GM23248 (cell line): ENCODE measurements at regions not wholly inside any gene's neighbourhood (a gene's known extent, or its start where the extent isn't known, plus 50 kb on each side); places are given as distances from the start of the nearest gene placed in this dataset.

Experiments used
- DNase-seq: peaks from one replicate; pipeline ENCODE4 v3.0.0-alpha.2; 2015
- H2AFZ ChIP-seq: fragments of 200-600 bp; sonication (generic); 2 replicates; pipeline ENCODE4 v1.6.1; 2016; ENCODE audit warnings: antibody characterized with exemption
- H3F3A ChIP-seq: fragments of 200-600 bp; sonication (generic); 2 replicates; pipeline ENCODE4 v1.6.1; 2016; ENCODE audit warnings: mild to moderate bottlenecking, antibody characterized with exemption, mixed run types; ENCODE audit not compliant: insufficient read depth
- H3K27ac ChIP-seq: fragments of 200-600 bp; sonication (generic); 2 replicates; pipeline ENCODE4 v1.5.1; 2016; ENCODE audit warnings: mild to moderate bottlenecking
- H3K27me3 ChIP-seq: fragments of 200-600 bp; sonication (generic); replicated peaks from 2 replicates; pipeline ENCODE4 v1.6.1; 2016; ENCODE audit warnings: mild to moderate bottlenecking; ENCODE audit not compliant: insufficient read depth
- H3K36me3 ChIP-seq: fragments of 200-600 bp; sonication (generic); 2 replicates; pipeline ENCODE4 v1.6.1; 2016; ENCODE audit warnings: low read depth, mild to moderate bottlenecking
- H3K4me1 ChIP-seq: fragments of 200-600 bp; sonication (generic); 2 replicates; pipeline ENCODE4 v1.6.1; 2016; ENCODE audit warnings: mild to moderate bottlenecking; ENCODE audit not compliant: insufficient read depth
- H3K4me2 ChIP-seq: fragments of 200-600 bp; sonication (generic); one replicate; pipeline ENCODE4 v1.6.1; 2016; ENCODE audit warnings: mild to moderate bottlenecking; ENCODE audit not compliant: unreplicated experiment
- H3K4me3 ChIP-seq: fragments of 200-600 bp; sonication (generic); 2 replicates; pipeline ENCODE4 v1.5.1; 2016; ENCODE audit warnings: mild to moderate bottlenecking
- H3K79me2 ChIP-seq: fragments of 200-600 bp; sonication (generic); 2 replicates; pipeline ENCODE4 v1.6.1; 2016; ENCODE audit warnings: mild to moderate bottlenecking; ENCODE audit not compliant: insufficient read depth
- H3K9ac ChIP-seq: fragments of 200-600 bp; sonication (generic); 2 replicates; pipeline ENCODE4 v1.6.1; 2016; ENCODE audit warnings: mild to moderate bottlenecking
- H3K9me2 ChIP-seq: fragments of 200-600 bp; sonication (generic); 2 replicates; pipeline ENCODE4 v1.6.1; 2016; ENCODE audit warnings: mixed run types, mild to moderate bottlenecking, moderate library complexity; ENCODE audit not compliant: insufficient read depth
- H3K9me3 ChIP-seq: fragments of 200-600 bp; sonication (generic); one replicate; pipeline ENCODE4 v1.6.1; 2017; ENCODE audit warnings: low read depth
- H4K20me1 ChIP-seq: fragments of 200-600 bp; sonication (generic); 2 replicates; pipeline ENCODE4 v1.6.0; 2016; ENCODE audit not compliant: insufficient read depth
- EZH2 ChIP-seq: fragments of 200-600 bp; sonication (generic); IDR thresholded peaks from 2 replicates; pipeline ENCODE4 v1.6.1; 2018; ENCODE audit warnings: antibody characterized with exemption, mild to moderate bottlenecking; ENCODE audit not compliant: insufficient read depth, poor library complexity, severe bottlenecking
- EZH2phosphoT487 ChIP-seq: fragments of 200-600 bp; sonication (generic); IDR thresholded peaks from 2 replicates; pipeline ENCODE4 v1.6.1; 2018; ENCODE audit warnings: antibody characterized with exemption, moderate library complexity, mild to moderate bottlenecking, low read depth; ENCODE audit not compliant: insufficient read depth
- WGBS, 2 experiments: methylation state at CpG; one replicate each; pipeline ENCODE4 v1.1.6; 2015 to 2017; ENCODE audit warnings: low lambda C conversion rate in 2 of 2, low coverage in 1 of 2; ENCODE audit errors: missing lambda C conversion rate in 2 of 2; 5-methylcytosine and 5-hydroxymethylcytosine counted together
- in situ Hi-C: fragments of 300-500 bp; cut with MboI; formaldehyde crosslinking; loops from 2 replicates; pipeline ENCODE4 v1.15.0; 2020

GRCh38 chr4:187919966-187920365 lies 75.6 kb upstream of the ZFP42 start:
- Histone ChIP-seq H3K27me3 (no peaks in the 10 kb centered on the region), H3K27ac (no peak overlapping the region), H3K9me2 (no peaks in the 10 kb centered on the region), H2AFZ (no peak overlapping the region), H3F3A (no peaks in the 10 kb centered on the region), H3K9me3 (no peaks in the 10 kb centered on the region), H3K4me2 (no peak overlapping the region), H3K9ac (no peak overlapping the region), H3K4me3 (no peak overlapping the region), H3K4me1 (no peaks in the 10 kb centered on the region), H3K36me3 (no peaks in the 10 kb centered on the region), H4K20me1 (no peaks in the 10 kb centered on the region), H3K79me2 (no peaks in the 10 kb centered on the region)
- in situ Hi-C loops, result no loop called here
- 60 to 71% methylated on average over 3 of the region's 3 CpGs for WGBS, 2 experiments
- no peak for DNase-seq
- TF ChIP-seq EZH2phosphoT487 (no peak), EZH2 (no peak)

GRCh38 chr4:187921946-187922623 lies 73.5 kb upstream of the ZFP42 start:
- no peaks in the 10 kb centered on the region for H4K20me1 ChIP-seq
- no peaks in the 10 kb centered on the region for H3K27me3 ChIP-seq
- no peaks in the 10 kb centered on the region for H3K9me2 ChIP-seq
- no peak overlapping the region for H3K27ac ChIP-seq
- H3F3A ChIP-seq, result no peaks in the 10 kb centered on the region
- no peaks in the 10 kb centered on the region for H3K9me3 ChIP-seq
- no peak overlapping the region for H2AFZ ChIP-seq
- WGBS, 2 experiments, result 12 to 14% methylated on average over 8 of the region's 8 CpGs
- H3K4me3 ChIP-seq, result no peak overlapping the region
- in situ Hi-C loops, result no loop called here
- H3K4me1 ChIP-seq, result no peaks in the 10 kb centered on the region
- H3K36me3 ChIP-seq, result no peaks in the 10 kb centered on the region
- no peak for TF ChIP-seq EZH2phosphoT487
- no peak for DNase-seq
- H3K9ac ChIP-seq, result no peak overlapping the region
- H3K79me2 ChIP-seq, result no peaks in the 10 kb centered on the region
- H3K4me2 ChIP-seq, result no peak overlapping the region

DNA sequence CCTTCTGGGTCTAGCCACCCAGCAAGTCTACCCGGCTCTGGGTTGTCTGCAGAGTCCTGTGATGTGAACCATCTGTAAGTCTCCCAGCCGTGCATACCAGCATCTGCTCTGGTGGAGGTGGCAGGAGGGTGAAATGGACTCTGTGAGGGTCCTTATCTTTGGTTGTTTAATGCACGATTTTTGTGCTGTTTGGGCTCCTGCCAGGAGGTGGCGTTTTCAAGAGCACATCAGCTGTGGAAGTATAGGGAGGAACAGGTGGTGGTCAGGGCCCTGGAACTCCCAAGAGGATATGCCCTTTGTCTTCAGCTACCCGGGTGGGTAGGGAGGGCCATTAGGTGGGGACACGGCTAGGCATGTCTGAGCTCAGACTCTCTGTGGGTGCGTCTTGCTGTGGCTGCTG lies 66.5 kb upstream of the ZFP42 start:
- H3F3A ChIP-seq, result no peaks in the 10 kb centered on the region
- no peak overlapping the region for H3K4me2 ChIP-seq
- 20 to 26% methylated on average over 7 of the region's 7 CpGs for WGBS, 2 experiments
- H4K20me1 ChIP-seq, result no peaks in the 10 kb centered on the region
- no peaks in the 10 kb centered on the region for H3K79me2 ChIP-seq
- no peak overlapping the region for H2AFZ ChIP-seq
- H3K9me2 ChIP-seq, result no peaks in the 10 kb centered on the region
- no peak overlapping the region for H3K27ac ChIP-seq
- H3K36me3 ChIP-seq, result no peaks in the 10 kb centered on the region
- H3K4me1 ChIP-seq, result no peaks in the 10 kb centered on the region
- H3K27me3 ChIP-seq, result no peaks in the 10 kb centered on the region
- no peaks in the 10 kb centered on the region for H3K9me3 ChIP-seq
- no peak overlapping the region for H3K4me3 ChIP-seq
- H3K9ac ChIP-seq, result no peak overlapping the region
- TF ChIP-seq EZH2, result no peak
- no peak for TF ChIP-seq EZH2phosphoT487
- no peak for DNase-seq
- in situ Hi-C loops, result no loop called here

GRCh38 chr4:187934766-187935165 lies 60.8 kb upstream of the ZFP42 start:
- H2AFZ ChIP-seq, result no peak overlapping the region
- H3K9me2 ChIP-seq, result no peaks in the 10 kb centered on the region
- H3F3A ChIP-seq, result no peaks in the 10 kb centered on the region
- no peak for DNase-seq
- H3K36me3 ChIP-seq, result no peaks in the 10 kb centered on the region
- no peaks in the 10 kb centered on the region for H3K9me3 ChIP-seq
- 1 to 5% methylated on average over 3 of the region's 3 CpGs for WGBS, 2 experiments
- H3K9ac ChIP-seq, result no peak overlapping the region
- H3K27me3 ChIP-seq, result no peaks in the 10 kb centered on the region
- H3K79me2 ChIP-seq, result no peaks in the 10 kb centered on the region
- no peaks in the 10 kb centered on the region for H4K20me1 ChIP-seq
- in situ Hi-C loops, result no loop called here
- H3K4me1 ChIP-seq, result no peaks in the 10 kb centered on the region
- no peak overlapping the region for H3K4me3 ChIP-seq
- no peak overlapping the region for H3K27ac ChIP-seq
- no peak overlapping the region for H3K4me2 ChIP-seq
- TF ChIP-seq EZH2 (no peak), EZH2phosphoT487 (no peak)

DNA sequence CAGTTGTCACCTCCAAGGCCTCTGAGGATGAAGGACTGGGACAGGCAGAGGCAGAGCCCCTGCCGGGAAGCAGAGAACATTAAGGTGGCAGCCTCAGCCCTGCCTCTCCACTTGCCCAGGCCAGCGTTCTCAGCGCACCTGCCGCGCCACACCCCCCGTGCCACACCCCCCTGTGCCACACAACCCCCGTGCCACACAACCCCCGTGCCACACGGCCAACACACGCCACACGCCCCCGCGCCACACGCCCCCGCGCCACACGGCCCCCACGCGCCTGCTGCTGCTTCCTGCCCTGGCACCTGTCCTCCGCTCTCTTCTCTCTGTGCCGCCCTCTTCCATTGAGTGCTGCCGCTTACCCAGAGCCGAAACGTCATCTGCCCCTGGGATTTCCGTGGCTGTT lies 58.0 kb upstream of the ZFP42 start:
- no peaks in the 10 kb centered on the region for H3K79me2 ChIP-seq
- no peaks in the 10 kb centered on the region for H3K36me3 ChIP-seq
- no peak overlapping the region for H3K27ac ChIP-seq
- no peaks in the 10 kb centered on the region for H3K27me3 ChIP-seq
- no peak for DNase-seq
- H3K4me3 ChIP-seq, result no peak overlapping the region
- H3K4me1 ChIP-seq, result no peaks in the 10 kb centered on the region
- TF ChIP-seq EZH2, result no peak
- no peak for TF ChIP-seq EZH2phosphoT487
- no peak overlapping the region for H2AFZ ChIP-seq
- WGBS, 2 experiments, result 81 to 83% methylated on average over 6 to 25 of the region's 25 CpGs
- no peak overlapping the region for H3K9ac ChIP-seq
- no peaks in the 10 kb centered on the region for H3F3A ChIP-seq
- in situ Hi-C loops, result no loop called here
- H3K4me2 ChIP-seq, result no peak overlapping the region
- no peaks in the 10 kb centered on the region for H4K20me1 ChIP-seq
- no peaks in the 10 kb centered on the region for H3K9me3 ChIP-seq
- no peaks in the 10 kb centered on the region for H3K9me2 ChIP-seq
